ENCODE measurements at regions not wholly inside any gene's neighbourhood (a gene's known extent, or its start where the extent isn't known, plus 50 kb on each side); places are given as distances from the start of the nearest gene placed in this dataset.

DNA sequence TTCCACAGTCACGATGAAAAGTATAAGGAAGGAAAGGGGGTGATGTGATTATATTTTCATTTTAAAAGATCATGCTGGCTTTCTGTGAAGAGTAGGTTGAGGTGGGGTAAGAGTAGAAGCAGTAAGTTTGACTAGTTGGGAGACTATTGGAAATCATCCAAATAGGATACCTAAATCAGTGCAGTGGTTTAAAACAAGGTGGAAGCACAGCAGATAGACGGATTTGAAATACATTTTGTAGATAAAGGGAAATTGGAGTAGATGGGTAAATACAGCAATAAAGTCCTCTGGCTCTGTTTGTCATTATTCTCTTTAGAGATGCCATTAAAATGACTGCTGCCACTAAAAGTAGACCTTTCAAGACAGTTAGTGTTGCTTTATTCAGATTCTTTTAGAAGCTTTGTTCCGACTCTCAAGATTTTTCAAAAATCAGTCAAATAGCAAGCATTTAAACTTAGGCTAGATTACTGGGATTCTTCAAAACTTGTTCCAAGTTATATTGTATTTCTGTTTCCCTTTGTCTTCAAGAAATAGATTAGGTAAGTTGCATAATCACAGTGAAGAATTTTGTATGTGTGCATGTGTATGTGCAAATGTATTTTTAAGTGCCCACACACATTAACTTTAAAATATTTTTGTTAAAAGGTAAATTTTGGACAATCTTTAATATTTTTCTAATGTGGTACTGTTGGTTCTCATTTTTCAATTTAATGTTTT lies 61.7 kb upstream of the DTNA start:
- ATAC-seq (ENCODE audit: low FRiP score) (no peak), DNase-seq (no peak)
- no peaks in the 10 kb centered on the region for H3K9me3 ChIP-seq (ENCODE audit: control insufficient read depth, low read length)
- H3K36me3 ChIP-seq (ENCODE audit: control insufficient read depth in 1 of 2, insufficient read depth in 2 of 2, low read length in 1 of 2) = no peaks in the 10 kb centered on the region
- H3K4me3 ChIP-seq (ENCODE audit: low read length in 2 of 2) = no peak overlapping the region
- intact Hi-C loops (cut with DNase I) = loop anchor here (5.0 to 10.0 kb wide), 3 partner anchors 41 to 524 kb away; no protein-coding TSS in a partner anchor
- 38 to 41% methylated on average over 3 of the region's 3 CpGs for WGBS, 2 donors
- peaks cover 0 to 9% of the 10 kb centered on the region in 2 donors for H3K4me1 ChIP-seq (ENCODE audit: control insufficient read depth in 1 of 2, insufficient read depth in 2 of 2, low read length in 2 of 2)
- no peak overlapping the region for H3K27ac ChIP-seq (ENCODE audit: low read depth in 1 of 2, low read length in 2 of 2)
- H3K27me3 ChIP-seq (ENCODE audit: control insufficient read depth in 1 of 2, insufficient read depth in 2 of 2, low read length in 1 of 2) = no peaks in the 10 kb centered on the region

DNA sequence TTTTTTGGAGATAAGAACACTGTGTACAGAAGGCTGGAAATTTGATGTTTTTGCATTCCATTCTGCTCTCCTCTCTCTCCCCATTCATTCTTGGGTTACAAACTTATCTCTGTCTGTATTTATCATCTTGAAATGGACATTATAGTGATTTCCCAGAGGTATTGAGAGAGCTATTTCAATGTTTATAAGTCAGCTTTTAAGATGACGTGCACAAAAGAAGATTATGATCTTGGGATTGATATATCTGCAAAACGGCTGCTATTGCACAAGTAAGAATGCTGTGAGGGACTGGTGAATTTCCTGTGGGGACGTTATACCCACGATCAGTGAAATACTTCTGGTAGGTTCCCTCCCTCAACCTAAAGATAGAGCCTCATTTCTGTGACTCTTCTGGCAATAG lies 61.0 kb upstream of the DTNA start:
- no peaks in the 10 kb centered on the region for H3K36me3 ChIP-seq (ENCODE audit: control insufficient read depth in 1 of 2, insufficient read depth in 2 of 2, low read length in 1 of 2)
- DNase-seq (no peak), ATAC-seq (ENCODE audit: low FRiP score) (no peak)
- H3K4me3 ChIP-seq (ENCODE audit: low read length in 2 of 2) = no peak overlapping the region
- H3K4me1 ChIP-seq (ENCODE audit: control insufficient read depth in 1 of 2, insufficient read depth in 2 of 2, low read length in 2 of 2) = peaks cover 0 to 9% of the 10 kb centered on the region in 2 donors
- H3K27me3 ChIP-seq (ENCODE audit: control insufficient read depth in 1 of 2, insufficient read depth in 2 of 2, low read length in 1 of 2) = no peaks in the 10 kb centered on the region
- no peaks in the 10 kb centered on the region for H3K9me3 ChIP-seq (ENCODE audit: control insufficient read depth, low read length)
- intact Hi-C loops (cut with DNase I) = loop anchor here (5.0 to 10.0 kb wide), 3 partner anchors 42 to 524 kb away; no protein-coding TSS in a partner anchor
- 17 to 19% methylated on average over 4 of the region's 4 CpGs for WGBS, 2 donors
- peak overlapping the region in 1 of 2 donors; percentile 51 for H3K27ac ChIP-seq (ENCODE audit: low read depth in 1 of 2, low read length in 2 of 2)

DNA sequence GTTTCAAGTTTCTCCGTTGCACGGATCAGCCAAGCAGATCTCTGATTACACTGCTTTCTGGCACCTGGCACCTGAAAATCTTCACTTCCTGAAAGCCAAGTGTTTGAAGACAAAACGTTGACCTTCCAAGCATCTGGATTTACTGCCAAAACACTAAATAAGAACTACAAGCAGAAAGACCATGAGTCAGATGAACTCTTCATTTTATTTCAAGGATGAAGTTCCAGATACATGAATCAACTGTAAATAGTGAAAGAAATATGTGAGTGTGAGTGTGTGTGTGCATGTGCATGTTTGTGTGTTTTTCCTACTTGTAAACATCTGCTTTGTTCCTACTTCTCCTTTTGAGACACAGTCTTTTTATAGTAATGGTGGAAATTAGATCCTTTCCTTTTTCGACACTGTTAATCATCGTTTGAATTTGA lies 60.0 kb upstream of the DTNA start:
- H3K27ac ChIP-seq (ENCODE audit: low read depth in 1 of 2, low read length in 2 of 2) = peak overlapping the region in 1 of 2 donors; percentile 26
- H3K4me1 ChIP-seq (ENCODE audit: control insufficient read depth in 1 of 2, insufficient read depth in 2 of 2, low read length in 2 of 2) = peaks cover 0 to 9% of the 10 kb centered on the region in 2 donors
- DNase-seq (no peak), ATAC-seq (ENCODE audit: low FRiP score) (no peak)
- intact Hi-C loops (cut with DNase I) = no loop called here
- H3K36me3 ChIP-seq (ENCODE audit: control insufficient read depth in 1 of 2, insufficient read depth in 2 of 2, low read length in 1 of 2) = no peaks in the 10 kb centered on the region
- no peaks in the 10 kb centered on the region for H3K9me3 ChIP-seq (ENCODE audit: control insufficient read depth, low read length)
- H3K27me3 ChIP-seq (ENCODE audit: control insufficient read depth in 1 of 2, insufficient read depth in 2 of 2, low read length in 1 of 2) = no peaks in the 10 kb centered on the region
- 6 to 10% methylated on average over 5 of the region's 5 CpGs for WGBS, 2 donors
- no peak overlapping the region for H3K4me3 ChIP-seq (ENCODE audit: low read length in 2 of 2)

DNA sequence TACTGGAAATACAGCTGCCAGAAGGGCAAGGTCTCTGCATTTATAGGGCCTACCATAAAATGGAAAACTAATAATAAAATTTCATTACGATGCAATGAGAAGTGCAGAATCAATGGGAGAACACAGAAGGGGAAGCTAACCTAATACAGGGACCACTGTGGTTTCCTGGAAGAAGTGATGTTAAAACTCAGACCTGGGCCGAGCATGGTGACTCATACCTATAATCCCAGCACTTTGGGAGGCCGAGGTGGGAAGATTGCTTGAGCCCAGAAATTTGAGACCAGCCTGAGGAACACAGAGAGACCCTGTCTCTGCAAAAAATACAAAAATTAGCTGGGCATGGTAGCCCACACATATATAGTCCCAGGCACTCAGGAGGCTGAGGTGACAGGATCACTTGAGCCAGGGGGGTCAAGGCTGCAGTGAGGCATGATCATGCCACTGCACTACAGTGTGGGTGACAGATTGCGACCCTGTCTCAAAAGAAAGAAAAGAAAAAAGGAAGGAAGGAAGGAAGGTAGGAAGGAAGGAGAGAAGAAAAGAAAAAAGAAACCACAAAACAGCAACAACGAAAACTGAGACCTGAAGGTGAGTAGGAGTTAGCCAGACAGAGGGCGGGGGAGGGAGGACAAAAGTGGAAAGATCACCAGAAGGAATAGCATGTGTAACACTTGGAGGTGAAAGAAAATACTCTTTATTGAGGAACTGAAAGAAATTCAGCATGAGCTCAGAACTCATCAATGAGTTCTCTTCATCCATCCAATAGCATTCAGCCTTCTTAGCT lies 58.3 kb upstream of the DTNA start:
- WGBS, 2 donors = 89 to 96% methylated on average over 6 of the region's 6 CpGs
- no peak for ATAC-seq (ENCODE audit: low FRiP score)
- H3K9me3 ChIP-seq (ENCODE audit: control insufficient read depth, low read length) = no peaks in the 10 kb centered on the region
- H3K4me1 ChIP-seq (ENCODE audit: control insufficient read depth in 1 of 2, insufficient read depth in 2 of 2, low read length in 2 of 2) = peaks cover 0 to 9% of the 10 kb centered on the region in 2 donors
- no peaks in the 10 kb centered on the region for H3K36me3 ChIP-seq (ENCODE audit: control insufficient read depth in 1 of 2, insufficient read depth in 2 of 2, low read length in 1 of 2)
- intact Hi-C loops (cut with DNase I) = no loop called here
- no peak for DNase-seq
- no peak overlapping the region for H3K4me3 ChIP-seq (ENCODE audit: low read length in 2 of 2)
- H3K27me3 ChIP-seq (ENCODE audit: control insufficient read depth in 1 of 2, insufficient read depth in 2 of 2, low read length in 1 of 2) = no peaks in the 10 kb centered on the region
- H3K27ac ChIP-seq (ENCODE audit: low read depth in 1 of 2, low read length in 2 of 2) = no peak overlapping the region

DNA sequence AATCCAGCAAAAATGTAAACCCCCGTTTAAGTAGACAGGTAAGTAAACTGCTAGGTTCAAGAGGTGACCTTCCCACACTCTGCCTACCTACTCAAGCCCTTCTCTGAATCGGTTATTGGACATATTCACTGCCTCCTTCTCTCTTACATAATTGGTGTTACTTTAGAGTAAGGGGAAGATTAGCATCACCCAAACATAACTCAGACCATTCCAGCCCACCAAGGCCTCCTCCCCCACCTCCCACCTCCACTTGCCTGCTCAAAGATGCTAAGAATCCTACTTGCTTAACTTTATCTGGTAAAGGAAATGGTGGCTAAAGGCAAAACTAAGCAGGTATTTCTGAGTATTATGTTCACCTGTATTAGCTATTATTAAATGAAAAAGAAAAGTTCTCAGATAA lies 55.0 kb upstream of the DTNA start:
- DNase-seq (no peak), ATAC-seq (ENCODE audit: low FRiP score) (no peak)
- H3K27me3 ChIP-seq (ENCODE audit: control insufficient read depth in 1 of 2, insufficient read depth in 2 of 2, low read length in 1 of 2) = no peaks in the 10 kb centered on the region
- WGBS, 2 donors = 97 to 100% methylated on average over 2 of the region's 2 CpGs
- H3K4me3 ChIP-seq (ENCODE audit: low read length in 2 of 2) = no peak overlapping the region
- no peaks in the 10 kb centered on the region for H3K9me3 ChIP-seq (ENCODE audit: control insufficient read depth, low read length)
- H3K27ac ChIP-seq (ENCODE audit: low read depth in 1 of 2, low read length in 2 of 2) = no peak overlapping the region
- peaks cover 3 to 7% of the 10 kb centered on the region in 2 donors for H3K4me1 ChIP-seq (ENCODE audit: control insufficient read depth in 1 of 2, insufficient read depth in 2 of 2, low read length in 2 of 2)
- no peaks in the 10 kb centered on the region for H3K36me3 ChIP-seq (ENCODE audit: control insufficient read depth in 1 of 2, insufficient read depth in 2 of 2, low read length in 1 of 2)
- intact Hi-C loops (cut with DNase I) = loop anchor here in 1 of 2 donors (5.0 kb wide), 1 partner anchor 63 kb away; no protein-coding TSS in a partner anchor

DNA sequence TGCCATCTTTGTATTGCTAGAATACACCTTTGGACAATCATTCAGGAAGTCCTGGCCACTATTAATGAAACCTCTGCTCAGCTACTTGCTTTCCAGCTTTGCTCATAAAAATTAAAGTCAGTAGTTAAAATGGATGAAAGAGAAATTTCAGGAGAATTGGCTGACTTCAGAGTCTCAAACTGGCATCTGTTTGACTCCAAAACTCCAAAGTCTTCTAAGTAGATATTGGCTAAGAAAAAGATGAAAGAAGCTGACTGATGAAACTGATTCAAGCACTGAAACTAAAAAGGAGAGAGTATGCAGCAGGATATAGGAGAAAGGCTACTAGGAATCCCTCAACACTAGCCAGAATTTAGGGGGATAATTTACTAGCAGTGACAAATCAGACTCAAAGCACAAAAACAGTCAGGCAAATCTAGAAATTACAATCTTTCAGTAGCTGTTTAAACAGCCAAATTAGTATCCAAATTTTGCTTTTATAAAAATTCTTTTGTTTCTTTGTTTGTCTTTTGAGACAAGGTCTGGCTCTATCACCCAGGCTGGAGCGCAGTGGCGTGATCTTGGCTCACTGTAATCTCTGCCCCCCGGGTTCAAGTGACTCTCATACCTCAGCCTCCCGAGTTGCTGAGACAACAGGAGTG lies 52.1 kb upstream of the DTNA start:
- intact Hi-C loops (cut with DNase I) = loop anchor here in 1 of 2 donors (5.0 kb wide), 1 partner anchor 66 kb away; no protein-coding TSS in a partner anchor
- no peak for DNase-seq
- peaks cover 3 to 6% of the 10 kb centered on the region in 2 donors for H3K4me1 ChIP-seq (ENCODE audit: control insufficient read depth in 1 of 2, insufficient read depth in 2 of 2, low read length in 2 of 2)
- ATAC-seq (ENCODE audit: low FRiP score) = no peak
- H3K9me3 ChIP-seq (ENCODE audit: control insufficient read depth, low read length) = no peaks in the 10 kb centered on the region
- no peaks in the 10 kb centered on the region for H3K27me3 ChIP-seq (ENCODE audit: control insufficient read depth in 1 of 2, insufficient read depth in 2 of 2, low read length in 1 of 2)
- peak overlapping the region in 1 of 2 donors; percentile 22 for H3K27ac ChIP-seq (ENCODE audit: low read depth in 1 of 2, low read length in 2 of 2)
- no peak overlapping the region for H3K4me3 ChIP-seq (ENCODE audit: low read length in 2 of 2)
- no peaks in the 10 kb centered on the region for H3K36me3 ChIP-seq (ENCODE audit: control insufficient read depth in 1 of 2, insufficient read depth in 2 of 2, low read length in 1 of 2)
- WGBS, 2 donors = 74 to 77% methylated on average over 4 of the region's 4 CpGs

DNA sequence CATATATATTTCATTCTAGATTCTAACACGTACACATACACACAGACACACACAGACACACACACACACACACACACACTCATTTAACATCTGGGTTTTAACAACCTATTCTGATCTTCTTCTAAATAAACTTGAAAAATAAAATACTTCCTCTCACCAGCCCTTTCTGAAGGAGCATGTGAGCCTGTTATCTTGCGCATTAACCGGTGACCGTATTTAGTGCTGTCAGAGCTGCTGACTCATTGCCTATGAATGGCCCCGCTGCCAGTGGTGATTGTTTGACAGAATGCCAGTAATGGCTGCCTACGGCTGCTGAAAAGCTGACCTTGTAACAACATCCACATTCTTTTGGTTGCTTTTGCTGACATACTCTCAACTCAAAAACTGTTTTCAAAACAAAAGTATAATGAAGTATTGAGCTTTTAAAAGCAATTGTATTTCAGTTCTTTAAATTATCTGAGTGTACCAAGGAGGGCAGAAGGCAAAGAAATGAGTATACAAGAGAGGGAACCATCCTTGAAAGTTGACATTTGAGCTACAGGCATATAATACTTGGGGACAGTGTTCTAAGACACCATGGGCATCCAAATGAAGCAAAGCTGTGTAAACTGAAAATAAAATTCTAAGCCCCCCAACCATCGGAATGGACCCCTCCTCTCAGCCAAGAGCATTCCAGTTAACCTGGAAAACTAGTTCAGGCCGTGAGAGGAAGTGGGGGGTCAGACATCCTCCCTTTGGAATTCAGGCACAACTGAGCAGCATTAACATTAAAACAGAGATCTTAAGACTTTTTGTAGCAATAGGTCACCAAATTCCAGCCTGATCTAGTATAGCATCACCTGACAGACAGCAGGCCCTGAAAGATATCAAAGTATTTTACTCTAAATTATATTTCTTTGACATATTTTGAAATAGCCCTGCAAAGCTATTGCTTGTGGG lies 50.2 kb upstream of the DTNA start:
- H3K4me3 ChIP-seq (ENCODE audit: low read length in 2 of 2) = no peak overlapping the region
- peak; percentile 90 to 94 for DNase-seq
- H3K27ac ChIP-seq (ENCODE audit: low read depth in 1 of 2, low read length in 2 of 2) = peak overlapping the region; percentile 29 to 72
- ATAC-seq (ENCODE audit: low FRiP score) = peak; percentile 91
- 9 to 13% methylated on average over 8 of the region's 8 CpGs for WGBS, 2 donors
- no peaks in the 10 kb centered on the region for H3K9me3 ChIP-seq (ENCODE audit: control insufficient read depth, low read length)
- H3K36me3 ChIP-seq (ENCODE audit: control insufficient read depth in 1 of 2, insufficient read depth in 2 of 2, low read length in 1 of 2) = no peaks in the 10 kb centered on the region
- H3K4me1 ChIP-seq (ENCODE audit: control insufficient read depth in 1 of 2, insufficient read depth in 2 of 2, low read length in 2 of 2) = peaks cover 3 to 6% of the 10 kb centered on the region in 2 donors
- intact Hi-C loops (cut with DNase I) = loop anchor here (1.0 to 5.0 kb wide), 5 partner anchors 42 to 127 kb away; no protein-coding TSS in a partner anchor
- no peaks in the 10 kb centered on the region for H3K27me3 ChIP-seq (ENCODE audit: control insufficient read depth in 1 of 2, insufficient read depth in 2 of 2, low read length in 1 of 2)

Measured in aorta (tissue), 5 donors.